ENCODE measurements at regions not wholly inside any gene's neighbourhood (a gene's known extent, or its start where the extent isn't known, plus 50 kb on each side); places are given as distances from the start of the nearest gene placed in this dataset.

GRCh38 chr6:44016131-44016870, 111.0 kb downstream of the MRPL14 start:
- no peak for TF ChIP-seq CTCF (conservative IDR thresholded peaks at IDR 0.05)
- TF ChIP-seq EZH2 (IDR thresholded peaks at IDR 0.05; ENCODE audit: low read depth) = no peak

Data from PC-9 (cell line).